B cell (primary cell): ENCODE measurements at regions not wholly inside any gene's neighbourhood (a gene's known extent, or its start where the extent isn't known, plus 50 kb on each side); places are given as distances from the start of the nearest gene placed in this dataset.

Source experiments
- ATAC-seq: fragments of 200-7000 bp; cut with Tn5 transposase; one replicate; pipeline ENCODE4 v1.10.0; 2021; ENCODE audit warnings: low read depth, mild to moderate bottlenecking, moderate number of reproducible peaks, moderate library complexity
- CTCF ChIA-PET: fragments of 350-600 bp; sonication (Branson Sonifier 250); formaldehyde crosslinking; loops from one replicate; lab custom pipeline; 2021; ENCODE audit warnings: antibody characterized with exemption, inconsistent platforms; lab: Charles Lee
- POLR2A ChIA-PET: fragments of 350-600 bp; sonication (Branson Sonifier 250); formaldehyde crosslinking; loops from one replicate; lab custom pipeline; 2021; ENCODE audit warnings: antibody characterized with exemption; lab: Charles Lee
- DNase-seq: peaks from one replicate; pipeline ENCODE4 v3.0.0; 2013
- H2AFZ ChIP-seq: 2 replicates; pipeline ENCODE4 v1.6.1; 2012; ENCODE audit warnings: mild to moderate bottlenecking, low read depth, low read length; ENCODE audit not compliant: insufficient read depth, poor library complexity, severe bottlenecking
- H3K27ac ChIP-seq, 2 donors: 1 replicate in 1 of 2; 2 replicates in 1 of 2; pipeline ENCODE4 v1.5.1; 2012 to 2013; ENCODE audit warnings: low read length in 2 of 2, mild to moderate bottlenecking in 2 of 2, moderate library complexity in 1 of 2
- H3K27me3 ChIP-seq, 4 experiments: fragments of 200-600 bp in 1 of 4; sonication (generic) in 1 of 4; replicated peaks in 1 of 4; 1 replicate in 2 of 4; 2 replicates in 2 of 4; pipeline versions ENCODE4 v1.6.1 to v1.7.0; 2013 to 2016; ENCODE audit warnings: low read length in 3 of 4, mild to moderate bottlenecking in 2 of 4, mixed read lengths in 1 of 4, moderate library complexity in 1 of 4; ENCODE audit not compliant: insufficient read depth in 4 of 4, control insufficient read depth in 3 of 4; ENCODE audit errors: control extremely low read depth in 1 of 4
- H3K36me3 ChIP-seq, 2 experiments: replicated peaks in 1 of 2; 1 replicate in 1 of 2; 2 replicates in 1 of 2; pipeline versions ENCODE4 v1.6.1 to v1.7.1; 2013; ENCODE audit warnings: low read length in 1 of 2; ENCODE audit not compliant: insufficient read depth in 2 of 2, control insufficient read depth in 1 of 2; ENCODE audit errors: control extremely low read depth in 1 of 2, extremely low read depth in 1 of 2
- H3K4me1 ChIP-seq, 2 donors: fragments of 200-600 bp in 1 of 2; sonication (generic) in 1 of 2; 1 replicate in 1 of 2; 2 replicates in 1 of 2; pipeline versions ENCODE4 v1.5.1 to v1.6.1; 2013 to 2017; ENCODE audit warnings: low read length in 2 of 2; ENCODE audit not compliant: control insufficient read depth in 2 of 2, insufficient read depth in 2 of 2
- H3K4me2 ChIP-seq: replicated peaks from 2 replicates; pipeline ENCODE3; 2012; ENCODE audit warnings: mild to moderate bottlenecking, low read depth, low read length; ENCODE audit not compliant: poor library complexity, severe bottlenecking
- H3K4me3 ChIP-seq, 5 experiments: fragments of 200-600 bp in 1 of 5; sonication (generic) in 1 of 5; 1 replicate in 3 of 5; 2 replicates in 2 of 5; pipeline versions ENCODE4 v1.5.1 to v1.7.0; 2011 to 2016; ENCODE audit warnings: low read length in 4 of 5, mild to moderate bottlenecking in 4 of 5, low read depth in 2 of 5, control low read depth in 1 of 5, moderate library complexity in 1 of 5; ENCODE audit not compliant: insufficient read depth in 1 of 5; ENCODE audit errors: control extremely low read depth in 1 of 5, extremely low read depth in 1 of 5
- H3K79me2 ChIP-seq: fragments of 200-600 bp; sonication (generic); one replicate; pipeline ENCODE4 v1.6.0; 2016; ENCODE audit warnings: low read length; ENCODE audit not compliant: control insufficient read depth, insufficient read depth
- H3K9ac ChIP-seq: fragments of 200-600 bp; sonication (generic); 2 replicates; pipeline ENCODE4 v1.6.1; 2017; ENCODE audit warnings: mild to moderate bottlenecking, low read length, moderate library complexity
- H3K9me3 ChIP-seq, 3 donors: one replicate each; pipeline versions ENCODE4 v1.6.1 to v1.7.1; 2013; ENCODE audit warnings: low read length in 2 of 3; ENCODE audit not compliant: control insufficient read depth in 2 of 3, insufficient read depth in 1 of 3; ENCODE audit errors: control extremely low read depth in 1 of 3
- H4K20me1 ChIP-seq: 2 replicates; pipeline ENCODE4 v1.6.0; 2012; ENCODE audit warnings: mild to moderate bottlenecking, low read length; ENCODE audit not compliant: insufficient read depth, control insufficient read depth, poor library complexity, severe bottlenecking
- H3K27ac Mint-ChIP-seq: one replicate; pipeline ENCODE4 v1.8.0; 2021; ENCODE audit warnings: mixed read lengths
- H3K27me3 Mint-ChIP-seq: one replicate; pipeline ENCODE4 v1.8.0; 2021; ENCODE audit warnings: mixed read lengths
- H3K4me1 Mint-ChIP-seq: one replicate; pipeline ENCODE4 v1.8.0; 2021; ENCODE audit warnings: mixed read lengths
- H3K4me3 Mint-ChIP-seq: one replicate; pipeline ENCODE4 v1.8.0; 2021; ENCODE audit warnings: mixed read lengths
- H3K9me3 Mint-ChIP-seq: one replicate; pipeline ENCODE4 v1.8.0; 2022; ENCODE audit warnings: mixed read lengths; ENCODE audit not compliant: insufficient read depth
- CTCF ChIP-seq: fragments of 200-600 bp; IDR thresholded peaks from one replicate; pipeline ENCODE4 v1.8.0; 2022; ENCODE audit warnings: antibody characterized with exemption, mild to moderate bottlenecking
- EZH2 ChIP-seq: IDR thresholded peaks from 2 replicates; pipeline ENCODE4 v1.6.1; 2012; ENCODE audit warnings: borderline replicate concordance, low read depth, mild to moderate bottlenecking, moderate library complexity, low read length; ENCODE audit not compliant: insufficient read depth, poor library complexity, severe bottlenecking
- WGBS: methylation state at CpG from one replicate; pipeline ENCODE4 v1.1.5; 2013; ENCODE audit warnings: missing lambda C conversion rate; ENCODE audit not compliant: insufficient coverage; 5-methylcytosine and 5-hydroxymethylcytosine counted together
- intact Hi-C: fragments of 100-400 bp; cut with micrococcal nuclease; formaldehyde crosslinking; loops from one replicate; pipeline ENCODE4 v1.10.0; 2022

DNA sequence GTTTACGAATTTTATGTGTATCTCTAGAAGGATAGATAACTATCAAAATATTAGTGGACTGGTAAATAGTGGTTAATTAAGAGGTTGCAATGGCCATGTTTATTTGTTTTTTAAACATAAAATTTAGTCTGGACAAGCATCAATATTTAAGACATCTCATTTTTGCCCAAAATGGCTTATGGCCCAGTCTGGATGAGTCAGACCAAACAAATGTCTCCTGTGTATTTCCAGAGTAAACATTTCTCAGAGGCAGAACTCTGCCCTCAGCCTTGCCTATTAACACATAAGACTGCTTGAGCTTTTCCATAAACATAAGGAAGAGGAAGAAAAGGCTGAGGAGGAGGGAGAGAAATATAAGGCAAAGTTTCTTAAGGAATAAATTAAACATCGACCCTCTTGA is 277.1 kb upstream of the DIAPH2 start:
- ChIA-PET CTCF (no interaction called here), POLR2A (no interaction called here)
- H3K4me1 Mint-ChIP-seq: no peaks in the 10 kb centered on the region
- intact Hi-C loops: no loop called here
- no peak overlapping the region for H2AFZ ChIP-seq
- no peak overlapping the region for H3K27ac ChIP-seq
- H3K4me3 ChIP-seq: no peak overlapping the region
- peaks cover 2% of the 10 kb centered on the region for H3K27me3 Mint-ChIP-seq
- no peaks in the 10 kb centered on the region for H3K9me3 ChIP-seq
- no peak for TF ChIP-seq CTCF
- no peak for TF ChIP-seq EZH2
- H3K79me2 ChIP-seq: no peaks in the 10 kb centered on the region
- H3K27me3 ChIP-seq: no peaks in the 10 kb centered on the region
- H3K9ac ChIP-seq: no peak overlapping the region
- no peaks in the 10 kb centered on the region for H3K36me3 ChIP-seq
- H3K9me3 Mint-ChIP-seq: no peaks in the 10 kb centered on the region
- WGBS: no CpG with 5 or more reads among the region's 2 CpGs
- no peak overlapping the region for H3K27ac Mint-ChIP-seq
- H3K4me3 Mint-ChIP-seq: no peak overlapping the region
- H3K4me2 ChIP-seq: no peak overlapping the region
- ATAC-seq (no peak), DNase-seq (no peak)
- no peaks in the 10 kb centered on the region for H3K4me1 ChIP-seq
- no peaks in the 10 kb centered on the region for H4K20me1 ChIP-seq

DNA sequence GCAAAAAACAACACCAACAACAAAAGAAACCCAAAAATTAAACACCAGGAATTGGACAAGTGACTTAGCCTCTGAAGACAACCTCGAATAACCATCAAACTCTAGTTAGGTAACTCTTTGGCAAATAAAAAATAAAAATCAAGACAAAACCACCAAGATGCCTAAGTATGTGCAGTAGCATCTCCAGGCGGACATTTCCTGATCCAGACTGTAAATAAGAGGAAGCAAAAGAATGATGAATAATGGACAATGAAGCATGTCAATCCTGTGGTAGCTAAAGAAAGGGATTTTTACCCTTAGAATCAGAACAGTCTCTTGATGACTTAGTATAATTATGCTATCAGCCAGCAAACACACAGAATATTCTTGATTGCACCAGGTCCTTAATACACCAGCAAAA is 276.7 kb upstream of the DIAPH2 start:
- no peak overlapping the region for H3K4me2 ChIP-seq
- POLR2A ChIA-PET: no interaction called here
- WGBS: no CpG with 5 or more reads among the region's 2 CpGs
- ATAC-seq: no peak
- intact Hi-C loops: no loop called here
- no peaks in the 10 kb centered on the region for H3K27me3 ChIP-seq
- no peak overlapping the region for H2AFZ ChIP-seq
- Mint-ChIP-seq H3K4me1 (no peaks in the 10 kb centered on the region), H3K27me3 (peaks cover 2% of the 10 kb centered on the region), H3K4me3 (no peak overlapping the region), H3K27ac (no peak overlapping the region), H3K9me3 (no peaks in the 10 kb centered on the region)
- no peaks in the 10 kb centered on the region for H3K9me3 ChIP-seq
- no peak for TF ChIP-seq EZH2
- no peak for TF ChIP-seq CTCF
- no peak for DNase-seq
- no peaks in the 10 kb centered on the region for H4K20me1 ChIP-seq
- no peak overlapping the region for H3K9ac ChIP-seq
- no peak overlapping the region for H3K27ac ChIP-seq
- H3K79me2 ChIP-seq: no peaks in the 10 kb centered on the region
- H3K36me3 ChIP-seq: no peaks in the 10 kb centered on the region
- no peak overlapping the region for H3K4me3 ChIP-seq
- no peaks in the 10 kb centered on the region for H3K4me1 ChIP-seq
- CTCF ChIA-PET: no interaction called here
